Right cardiac atrium (tissue), 5 donors: ENCODE measurements at regions not wholly inside any gene's neighbourhood (a gene's known extent, or its start where the extent isn't known, plus 50 kb on each side); places are given as distances from the start of the nearest gene placed in this dataset.
"Not testable (repeated sequence)": the region's sequence is repeated elsewhere in the genome, so short reads cannot be mapped to it uniquely, and the experiment has no call there.

ENCODE experiments used
- ATAC-seq, 2 donors: fragments of 200-7000 bp; cut with Tn5 transposase; one replicate each; pipeline versions ENCODE4 v1.8.0 to v1.9.1; 2020; ENCODE audit warnings: moderate library complexity in 2 of 2, mild to moderate bottlenecking in 1 of 2
- DNase-seq, 3 donors: peaks; one replicate each; pipeline ENCODE4 v3.0.0-alpha.2; 2020
- H3K27ac ChIP-seq: one replicate; pipeline ENCODE4 v1.5.1; 2013; ENCODE audit warnings: mild to moderate bottlenecking, low read length, control low read depth, moderate library complexity
- H3K27me3 ChIP-seq: one replicate; pipeline ENCODE4 v1.6.1; 2013; ENCODE audit not compliant: control insufficient read depth, insufficient read depth
- H3K4me1 ChIP-seq: one replicate; pipeline ENCODE4 v1.6.1; 2013; ENCODE audit warnings: low read length; ENCODE audit not compliant: control insufficient read depth, insufficient read depth
- H3K4me3 ChIP-seq: one replicate; pipeline ENCODE4 v1.5.1; 2013; ENCODE audit warnings: low read length, control low read depth
- H3K9me3 ChIP-seq: one replicate; pipeline ENCODE4 v1.6.1; 2013; ENCODE audit warnings: low read length; ENCODE audit not compliant: control insufficient read depth
- WGBS: extraction: QIAGEN DNeasy Blood & Tissue Kit; methylation state at CpG from one replicate; pipeline ENCODE4 v1.1.7; 2013; 5-methylcytosine and 5-hydroxymethylcytosine counted together
- intact Hi-C, 4 donors: fragments of 100-400 bp; cut with DNase I; formaldehyde crosslinking; loops; one replicate each; pipeline versions ENCODE4 v1.11.0 to v1.14.0; 2022 to 2023
- donor health status: healthy with polysubstance abuse.
- donor health status: DM: no; HTN: yes; CAD: no.
- donor health status: DM: no; HTN: no; CAD: no.
- donor health status: DM: no; HTN: yes; CAD: no; lungs with severe emphysema.
- donor health status: DM: yes; HTN: yes; CAD: no.

DNA sequence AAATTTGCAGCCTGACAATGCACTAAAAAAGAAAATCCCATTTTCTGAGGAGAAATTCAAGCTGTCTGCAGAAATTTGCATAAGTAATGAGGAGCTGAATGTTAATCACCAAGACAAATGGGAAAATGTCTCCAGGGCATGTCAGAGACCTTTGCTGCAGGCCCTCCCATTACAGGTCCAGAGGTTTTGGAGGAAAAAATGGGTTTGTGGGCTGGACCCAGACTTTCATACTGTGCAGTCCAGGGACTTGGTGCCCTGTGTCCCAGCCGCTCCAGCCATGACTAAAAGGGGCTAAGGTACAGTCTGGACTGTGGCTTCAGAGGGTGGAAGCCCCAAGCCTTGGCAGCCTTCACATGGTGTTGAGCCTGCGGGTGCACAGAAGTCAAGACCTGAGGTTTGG lies 209.8 kb upstream of the PRICKLE2 start:
- H3K27me3 ChIP-seq, DNase-seq, H3K4me3 ChIP-seq, H3K4me1 ChIP-seq, ATAC-seq, H3K27ac ChIP-seq, H3K9me3 ChIP-seq, intact Hi-C loops: not testable (repeated sequence)
- 95% methylated on average over 2 of the region's 2 CpGs for WGBS

GRCh38 chr3:64432870-64433269 lies 207.6 kb upstream of the PRICKLE2 start:
- 87% methylated on average over 3 of the region's 3 CpGs for WGBS
- H3K4me3 ChIP-seq: no peak overlapping the region
- intact Hi-C loops: no loop called here
- ATAC-seq (no peak), DNase-seq (no peak)
- no peaks in the 10 kb centered on the region for H3K27me3 ChIP-seq
- no peak overlapping the region for H3K27ac ChIP-seq
- no peaks in the 10 kb centered on the region for H3K4me1 ChIP-seq
- no peaks in the 10 kb centered on the region for H3K9me3 ChIP-seq

DNA sequence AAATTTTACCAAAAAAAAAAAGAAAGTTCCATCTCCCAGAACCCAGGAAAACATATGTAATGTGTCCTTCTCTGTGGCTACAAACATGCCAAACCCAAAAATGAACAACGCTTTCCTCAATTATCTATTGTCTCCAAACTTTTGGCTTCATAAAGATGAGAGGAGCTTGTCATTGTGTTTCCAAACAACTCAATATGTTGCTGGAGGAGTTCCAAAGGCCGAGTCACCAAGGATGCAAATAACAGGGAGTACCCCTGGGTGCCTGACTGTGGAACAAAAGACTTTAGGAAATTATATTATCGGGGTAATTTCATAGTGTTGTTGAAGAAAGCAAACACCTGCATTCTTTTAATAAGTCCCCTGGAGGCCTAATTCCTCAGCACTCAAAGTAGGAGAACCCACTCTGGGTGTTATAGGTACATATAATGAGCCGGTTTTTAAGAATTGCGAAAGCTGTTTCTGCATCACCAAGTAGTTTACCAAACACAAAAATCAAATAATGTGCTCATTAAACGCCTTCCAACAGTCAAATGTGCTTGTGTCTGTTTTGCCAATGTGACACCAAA lies 206.3 kb upstream of the PRICKLE2 start:
- 73% methylated on average over 6 of the region's 6 CpGs for WGBS
- H3K4me1 ChIP-seq: no peaks in the 10 kb centered on the region
- ATAC-seq: no peak

GRCh38 chr3:64427671-64428070 lies 202.4 kb upstream of the PRICKLE2 start:
- Histone ChIP-seq H3K4me1 (no peaks in the 10 kb centered on the region), H3K4me3 (no peak overlapping the region), H3K27ac (no peak overlapping the region), H3K27me3 (no peaks in the 10 kb centered on the region), H3K9me3 (no peaks in the 10 kb centered on the region)
- 68% methylated on average over 3 of the region's 3 CpGs for WGBS
- DNase-seq: no peak
- no peak for ATAC-seq
- intact Hi-C loops: no loop called here

More for the DNA sequence above, 206.3 kb upstream of the PRICKLE2 start:
- no peak for DNase-seq
- Histone ChIP-seq H3K9me3 (no peaks in the 10 kb centered on the region), H3K27ac (no peak overlapping the region), H3K27me3 (no peaks in the 10 kb centered on the region), H3K4me3 (no peak overlapping the region)
- intact Hi-C loops: no loop called here

DNA sequence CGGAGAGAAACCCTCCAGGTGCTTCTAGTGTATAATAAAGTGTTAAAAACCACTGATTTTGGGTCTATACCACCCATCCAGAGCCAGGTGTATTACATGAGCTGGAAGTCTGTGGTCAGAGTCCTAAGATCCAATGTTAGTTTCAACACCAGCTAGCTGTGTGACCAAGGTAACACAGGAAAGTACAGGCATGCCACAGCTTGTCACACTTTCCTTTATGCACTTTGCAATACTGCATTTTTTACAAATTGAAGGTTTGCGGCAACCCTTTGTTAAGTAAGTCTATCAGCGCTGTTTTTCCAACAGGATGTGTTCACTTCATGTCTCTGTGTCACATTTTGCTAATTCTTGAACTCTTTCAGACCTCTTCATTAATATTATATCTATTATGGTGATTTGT lies 201.3 kb upstream of the PRICKLE2 start:
- ATAC-seq: no peak
- 94% methylated on average over 3 of the region's 3 CpGs for WGBS

DNA sequence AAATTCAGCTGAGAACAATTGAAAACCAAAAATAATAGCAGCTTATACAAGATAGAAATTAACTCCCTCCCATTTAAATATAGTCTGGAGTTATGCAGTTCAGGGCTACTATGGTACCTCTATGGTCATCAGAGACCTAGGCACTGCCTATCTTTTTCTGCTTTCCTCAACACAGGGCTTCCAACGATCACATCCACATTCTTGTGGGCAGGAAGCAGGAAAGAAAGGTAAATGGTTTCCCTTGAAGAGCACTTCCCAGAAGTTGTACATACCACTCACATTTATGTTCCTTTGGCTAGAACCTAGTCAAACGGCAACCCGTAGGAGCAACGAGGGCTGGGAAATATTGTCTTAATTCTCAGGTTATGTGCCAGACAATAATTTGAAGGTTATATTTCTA lies 197.7 kb upstream of the PRICKLE2 start:
- no peaks in the 10 kb centered on the region for H3K4me1 ChIP-seq
- ATAC-seq: no peak
- H3K9me3 ChIP-seq: no peaks in the 10 kb centered on the region
- WGBS: 72% methylated on average over 4 of the region's 4 CpGs
- DNase-seq: no peak
- H3K27me3 ChIP-seq: no peaks in the 10 kb centered on the region
- H3K4me3 ChIP-seq: no peak overlapping the region
- no peak overlapping the region for H3K27ac ChIP-seq
- intact Hi-C loops: no loop called here

More for the DNA sequence above, 201.3 kb upstream of the PRICKLE2 start:
- H3K4me3 ChIP-seq: no peak overlapping the region
- no peak for DNase-seq
- intact Hi-C loops: no loop called here
- H3K9me3 ChIP-seq: no peaks in the 10 kb centered on the region
- no peaks in the 10 kb centered on the region for H3K4me1 ChIP-seq
- no peaks in the 10 kb centered on the region for H3K27me3 ChIP-seq
- no peak overlapping the region for H3K27ac ChIP-seq

DNA sequence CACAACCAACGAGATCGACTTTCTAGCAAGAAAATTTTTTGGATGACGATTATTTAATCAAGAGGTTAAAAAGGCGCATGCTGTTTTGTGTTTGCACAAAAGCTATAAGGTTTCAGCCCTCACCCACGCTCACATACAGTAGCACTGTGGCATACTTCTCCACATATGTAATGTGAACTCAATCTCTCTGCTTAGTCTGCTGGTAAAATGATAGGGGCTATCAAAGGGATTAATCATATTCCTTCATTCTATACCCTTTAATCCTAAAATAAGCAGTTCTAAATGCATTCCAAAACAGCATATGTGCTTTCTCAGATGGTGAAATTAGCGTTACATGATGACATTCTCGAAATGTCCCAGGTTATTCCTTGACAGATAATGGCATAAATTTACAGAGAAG lies 196.9 kb upstream of the PRICKLE2 start:
- ATAC-seq: no peak
- intact Hi-C loops: no loop called here

GRCh38 chr3:64417816-64418215 lies 192.6 kb upstream of the PRICKLE2 start:
- 73% methylated on average over 4 of the region's 4 CpGs for WGBS
- Histone ChIP-seq H3K4me3 (no peak overlapping the region), H3K4me1 (no peaks in the 10 kb centered on the region), H3K9me3 (no peaks in the 10 kb centered on the region), H3K27me3 (no peaks in the 10 kb centered on the region), H3K27ac (no peak overlapping the region)
- DNase-seq (no peak), ATAC-seq (no peak)
- intact Hi-C loops: no loop called here

More for the DNA sequence above, 196.9 kb upstream of the PRICKLE2 start:
- no peak for DNase-seq
- no peaks in the 10 kb centered on the region for H3K9me3 ChIP-seq
- 65% methylated on average over 7 of the region's 7 CpGs for WGBS
- H3K4me1 ChIP-seq: no peaks in the 10 kb centered on the region
- no peaks in the 10 kb centered on the region for H3K27me3 ChIP-seq
- no peak overlapping the region for H3K27ac ChIP-seq
- H3K4me3 ChIP-seq: no peak overlapping the region

- no peak for ATAC-seq
- intact Hi-C loops: no loop called here
- H3K4me3 ChIP-seq: no peak overlapping the region
Observed at GRCh38 chr3:64414043-64414442, 188.8 kb upstream of the PRICKLE2 start.

GRCh38 chr3:64411101-64411500 lies 185.8 kb upstream of the PRICKLE2 start:
- no peak for ATAC-seq
- WGBS: 56% methylated on average over 4 of the region's 4 CpGs
- no peaks in the 10 kb centered on the region for H3K9me3 ChIP-seq
- no peak overlapping the region for H3K4me3 ChIP-seq
- H3K4me1 ChIP-seq: no peaks in the 10 kb centered on the region
- H3K27me3 ChIP-seq: no peaks in the 10 kb centered on the region
- no peak for DNase-seq
- intact Hi-C loops: no loop called here
- no peak overlapping the region for H3K27ac ChIP-seq

More at GRCh38 chr3:64414043-64414442, 188.8 kb upstream of the PRICKLE2 start:
- Histone ChIP-seq H3K27me3 (no peaks in the 10 kb centered on the region), H3K27ac (no peak overlapping the region), H3K4me1 (no peaks in the 10 kb centered on the region), H3K9me3 (no peaks in the 10 kb centered on the region)
- 89% methylated on average over 7 of the region's 7 CpGs for WGBS
- DNase-seq: no peak

- H3K9me3 ChIP-seq: no peaks in the 10 kb centered on the region
- 79% methylated on average over 6 of the region's 6 CpGs for WGBS
- no peak overlapping the region for H3K4me3 ChIP-seq
- ATAC-seq (no peak), DNase-seq (no peak)
- no peaks in the 10 kb centered on the region for H3K4me1 ChIP-seq
- intact Hi-C loops: no loop called here
- H3K27ac ChIP-seq: no peak overlapping the region
- no peaks in the 10 kb centered on the region for H3K27me3 ChIP-seq
Observed at GRCh38 chr3:64410226-64410625, 185.0 kb upstream of the PRICKLE2 start.

DNA sequence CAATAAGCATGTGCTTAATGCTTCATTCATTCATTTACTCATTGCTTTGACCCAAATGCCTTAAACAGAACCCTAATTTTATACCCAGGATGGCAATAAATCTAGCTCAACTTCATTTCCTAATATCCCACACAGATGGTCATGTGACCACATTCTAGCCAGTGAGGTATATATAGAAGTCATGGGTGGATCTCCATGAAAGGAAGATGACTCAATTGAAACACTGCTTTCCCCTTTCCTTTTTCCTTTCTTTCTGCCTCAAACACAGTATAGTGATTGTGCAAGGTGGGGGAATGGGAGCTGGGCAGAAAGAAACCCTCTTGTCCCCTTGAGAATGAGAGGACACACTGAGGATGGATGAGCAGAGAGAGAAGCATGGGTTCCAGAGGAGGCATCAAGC lies 183.5 kb upstream of the PRICKLE2 start:
- Histone ChIP-seq H3K27me3 (no peaks in the 10 kb centered on the region), H3K4me3 (no peak overlapping the region), H3K27ac (no peak overlapping the region), H3K4me1 (no peaks in the 10 kb centered on the region), H3K9me3 (no peaks in the 10 kb centered on the region)
- DNase-seq (no peak), ATAC-seq (no peak)
- intact Hi-C loops: no loop called here
